ENCODE measurements at regions not wholly inside any gene's neighbourhood (a gene's known extent, or its start where the extent isn't known, plus 50 kb on each side); places are given as distances from the start of the nearest gene placed in this dataset.

- TF ChIP-seq CTCF (IDR thresholded peaks at IDR 0.05; ENCODE audit: poor library complexity, severe bottlenecking) (no peak), POLR2AphosphoS5 (IDR thresholded peaks at IDR 0.05) (no peak)
Observed at GRCh38 chr12:126064028-126064427, 998.8 kb downstream of the AACS start.
